Endothelial cell of umbilical vein (primary cell): ENCODE measurements at regions not wholly inside any gene's neighbourhood (a gene's known extent, or its start where the extent isn't known, plus 50 kb on each side); places are given as distances from the start of the nearest gene placed in this dataset.

Source experiments
- BruUV-seq: library from RNA; stranded (reverse); fragments of 400-500 nt; replicated peaks from 2 replicates; lab custom pipeline; 2021; lab: Mats Ljungman, UMichigan
- CTCF ChIA-PET: fragments of 300-600, 350-600 bp; sonication (Branson Sonifier 250); formaldehyde crosslinking; loops from one replicate; lab custom pipeline; 2021; ENCODE audit warnings: antibody characterized with exemption, inconsistent platforms; lab: Charles Lee
- POLR2A ChIA-PET: fragments of 300-600, 350-600 bp; sonication (Branson Sonifier 250); formaldehyde crosslinking; loops from one replicate; lab custom pipeline; 2021; ENCODE audit warnings: antibody characterized with exemption, inconsistent platforms; lab: Charles Lee
- DNase-seq: peaks from one replicate; pipeline ENCODE4 v3.0.0-alpha.2; 2011; ENCODE audit warnings: low read depth, low spot score
- FAIRE-seq: peaks from 2 replicates; lab custom pipeline; 2011; peaks lifted over from hg19 to GRCh38; lab: Jason Lieb, UNC
- H2AFZ ChIP-seq: 2 replicates; pipeline ENCODE4 v1.6.0; 2012; ENCODE audit warnings: low read depth, low read length, control low read depth, inconsistent platforms
- H3K27ac ChIP-seq: 2 replicates; pipeline ENCODE4 v1.5.1; 2011; ENCODE audit warnings: low read depth, mild to moderate bottlenecking, control low read depth, low read length, moderate library complexity; ENCODE audit not compliant: insufficient read depth
- H3K27me3 ChIP-seq, 2 experiments: 2 replicates each; pipeline versions ENCODE4 v1.6.0 to v1.6.1; 2011; ENCODE audit warnings: low read length in 2 of 2, mixed read lengths in 1 of 2; ENCODE audit not compliant: control insufficient read depth in 2 of 2, insufficient read depth in 2 of 2
- H3K36me3 ChIP-seq, 2 experiments: 2 replicates in 1 of 2; 3 replicates in 1 of 2; pipeline ENCODE4 v1.5.1; 2011; ENCODE audit warnings: low read length in 2 of 2, mild to moderate bottlenecking in 1 of 2, moderate library complexity in 1 of 2; ENCODE audit not compliant: control insufficient read depth in 2 of 2, insufficient read depth in 2 of 2; ENCODE audit errors: extremely low read depth in 1 of 2
- H3K4me1 ChIP-seq: 3 replicates; pipeline ENCODE4 v1.5.1; 2011; ENCODE audit warnings: mild to moderate bottlenecking, low read length; ENCODE audit not compliant: control insufficient read depth, insufficient read depth; ENCODE audit errors: extremely low read depth
- H3K4me2 ChIP-seq: 2 replicates; pipeline ENCODE4 v1.6.1; 2011; ENCODE audit warnings: low read length, control low read depth, mixed read lengths; ENCODE audit not compliant: insufficient read depth
- H3K4me3 ChIP-seq, 3 experiments: fragments of 200-600 bp in 1 of 3; sonication (generic), shearing (Covaris generic) in 1 of 3; replicated peaks in 1 of 3; 2 replicates each; pipeline ENCODE4 v1.5.1; 2011 to 2016; ENCODE audit warnings: control low read depth in 3 of 3, low read length in 3 of 3, mild to moderate bottlenecking in 2 of 3, inconsistent platforms in 1 of 3, low read depth in 1 of 3, moderate library complexity in 1 of 3; ENCODE audit not compliant: insufficient read depth in 1 of 3
- H3K79me2 ChIP-seq: 2 replicates; pipeline ENCODE4 v1.6.0; 2012; ENCODE audit warnings: low read length, inconsistent platforms; ENCODE audit not compliant: control insufficient read depth, insufficient read depth
- H3K9ac ChIP-seq: replicated peaks from 2 replicates; pipeline ENCODE3; 2011; ENCODE audit warnings: low read length, control low read depth; ENCODE audit not compliant: insufficient read depth; ENCODE audit errors: extremely low read depth
- H3K9me1 ChIP-seq: replicated peaks from 3 replicates; pipeline ENCODE4 v1.6.0; 2011; ENCODE audit warnings: mild to moderate bottlenecking, low read length; ENCODE audit not compliant: control insufficient read depth, insufficient read depth; ENCODE audit errors: extremely low read depth
- H3K9me3 ChIP-seq: replicated peaks from 2 replicates; pipeline ENCODE4 v1.5.1; 2012; ENCODE audit warnings: low read length, inconsistent platforms; ENCODE audit not compliant: control insufficient read depth, insufficient read depth
- H4K20me1 ChIP-seq: replicated peaks from 2 replicates; pipeline ENCODE3; 2011; ENCODE audit warnings: mild to moderate bottlenecking, low read length; ENCODE audit not compliant: control insufficient read depth, insufficient read depth; ENCODE audit errors: extremely low read depth
- CTCF ChIP-seq, 2 donors: IDR thresholded peaks; 1 replicate in 1 of 2; 2 replicates in 1 of 2; pipeline ENCODE4 v1.5.1; 2011; ENCODE audit warnings: low read length in 2 of 2, mild to moderate bottlenecking in 2 of 2, moderate library complexity in 2 of 2, control low read depth in 1 of 2, inconsistent platforms in 1 of 2, low read depth in 1 of 2; ENCODE audit not compliant: insufficient read depth in 1 of 2; ENCODE audit errors: extremely low read depth in 1 of 2
- EZH2 ChIP-seq: IDR thresholded peaks from 2 replicates; pipeline ENCODE4 v1.6.1; 2012; ENCODE audit warnings: borderline replicate concordance, low read depth, mild to moderate bottlenecking, moderate library complexity, low read length, inconsistent platforms; ENCODE audit not compliant: severe bottlenecking
- FOS ChIP-seq: IDR thresholded peaks from 2 replicates; pipeline ENCODE4 v1.6.1; 2011; ENCODE audit warnings: mild to moderate bottlenecking, low read length, moderate library complexity, borderline replicate concordance; ENCODE audit not compliant: insufficient read depth
- GATA2 ChIP-seq: IDR thresholded peaks from 2 replicates; pipeline ENCODE4 v1.7.0; 2011; ENCODE audit warnings: low read depth, mild to moderate bottlenecking, moderate library complexity, mixed read lengths, low read length; ENCODE audit not compliant: insufficient read length, insufficient read depth
- JUN ChIP-seq: IDR thresholded peaks from 2 replicates; pipeline ENCODE4 v1.6.1; 2011; ENCODE audit warnings: borderline replicate concordance, low read depth; ENCODE audit not compliant: insufficient read length, insufficient read depth
- MAX ChIP-seq: IDR thresholded peaks from 2 replicates; pipeline ENCODE4 v1.6.1; 2011; ENCODE audit not compliant: insufficient read depth, insufficient read length
- MYC ChIP-seq: IDR thresholded peaks from one replicate; pipeline ENCODE4 v1.6.1; 2011; ENCODE audit warnings: mild to moderate bottlenecking, low read depth, low read length
- POLR2A ChIP-seq: IDR thresholded peaks from 2 replicates; pipeline ENCODE4 v1.6.1; 2012; ENCODE audit warnings: low read depth, mild to moderate bottlenecking, control low read depth, low read length
- POLR2AphosphoS5 ChIP-seq: IDR thresholded peaks from 2 replicates; pipeline ENCODE4 v1.6.1; 2012; ENCODE audit warnings: low read depth, mild to moderate bottlenecking, control low read depth, low read length, moderate library complexity; ENCODE audit not compliant: insufficient read depth
- dilution Hi-C: fragments of 300-500 bp; cut with MboI; formaldehyde crosslinking; loops from one replicate; pipeline ENCODE4 v1.15.0; 2019; ENCODE audit warnings: low sequenced_read_pairs; ENCODE audit not compliant: extremely low pct_ligation_motif_present
- intact Hi-C: fragments of 100-400 bp; cut with micrococcal nuclease; formaldehyde crosslinking; loops from one replicate; pipeline ENCODE4 v1.10.0; 2022

- Histone ChIP-seq H3K9ac (no peak overlapping the region), H3K4me2 (no peak overlapping the region), H2AFZ (no peak overlapping the region), H4K20me1 (no peaks in the 10 kb centered on the region), H3K4me3 (no peak overlapping the region), H3K9me1 (no peaks in the 10 kb centered on the region), H3K36me3 (no peaks in the 10 kb centered on the region), H3K4me1 (peaks cover 23% of the 10 kb centered on the region), H3K27me3 (no peaks in the 10 kb centered on the region), H3K79me2 (no peaks in the 10 kb centered on the region), H3K9me3 (no peaks in the 10 kb centered on the region), H3K27ac (no peak overlapping the region)
- dilution Hi-C loops (no loop called here), intact Hi-C loops (loop anchor here (10.0 kb wide), 1 partner anchor 193 kb away; no protein-coding TSS in a partner anchor)
- FAIRE-seq (no peak), DNase-seq (no peak)
- no TSS peak for BruUV-seq
- ChIA-PET POLR2A (no interaction called here), CTCF (no interaction called here)
- no peak for TF ChIP-seq POLR2AphosphoS5
- TF ChIP-seq GATA2, result no peak
- TF ChIP-seq MYC, result no peak
- no peak for TF ChIP-seq POLR2A
- TF ChIP-seq JUN, result no peak
- TF ChIP-seq FOS, result no peak
- TF ChIP-seq EZH2, result no peak
- TF ChIP-seq MAX, result no peak
- TF ChIP-seq CTCF (IDR thresholded peaks at IDR 0.05; ENCODE audit: extremely low read depth in 1 of 2, insufficient read depth in 1 of 2, low read depth in 1 of 2, low read length in 2 of 2), result no peak
These were observed 224.9 kb upstream of the SYNCRIP start for GRCh38 chr6:85867595-85867994.
